Neural progenitor cell (in vitro differentiated cells): ENCODE measurements at regions not wholly inside any gene's neighbourhood (a gene's known extent, or its start where the extent isn't known, plus 50 kb on each side); places are given as distances from the start of the nearest gene placed in this dataset.

Experiments used
- DNase-seq: peaks from one replicate; pipeline ENCODE4 v3.0.0-alpha.2; 2016; ENCODE audit warnings: low spot score
- H2AFZ ChIP-seq: fragments of 200-600 bp; sonication (generic); replicated peaks from 2 replicates; pipeline ENCODE4 v1.6.1; 2016; ENCODE audit warnings: antibody characterized with exemption
- H3F3A ChIP-seq: fragments of 200-600 bp; sonication (generic); 2 replicates; pipeline ENCODE4 v1.6.1; 2016; ENCODE audit warnings: antibody characterized with exemption, low read depth
- H3K27ac ChIP-seq: fragments of 200-600 bp; sonication (generic); 2 replicates; pipeline ENCODE4 v1.5.1; 2016; ENCODE audit warnings: mild to moderate bottlenecking
- H3K27me3 ChIP-seq: fragments of 200-600 bp; sonication (generic); 2 replicates; pipeline ENCODE4 v1.6.1; 2016; ENCODE audit warnings: mild to moderate bottlenecking, moderate library complexity
- H3K36me3 ChIP-seq: fragments of 200-600 bp; sonication (generic); 2 replicates; pipeline ENCODE4 v1.5.1; 2016
- H3K4me1 ChIP-seq: fragments of 200-600 bp; sonication (generic); 2 replicates; pipeline ENCODE4 v1.6.1; 2016; ENCODE audit warnings: mixed run types
- H3K4me2 ChIP-seq: fragments of 200-600 bp; sonication (generic); 2 replicates; pipeline ENCODE4 v1.6.1; 2016
- H3K4me3 ChIP-seq: fragments of 200-600 bp; sonication (generic); 2 replicates; pipeline ENCODE4 v1.5.1; 2016
- H3K79me2 ChIP-seq: fragments of 200-600 bp; sonication (generic); 2 replicates; pipeline ENCODE4 v1.6.1; 2016; ENCODE audit warnings: low read depth
- H3K9ac ChIP-seq: fragments of 200-600 bp; sonication (generic); 2 replicates; pipeline ENCODE4 v1.6.1; 2016
- H3K9me3 ChIP-seq: fragments of 200-600 bp; sonication (generic); 2 replicates; pipeline ENCODE4 v1.5.1; 2016; ENCODE audit warnings: low read depth
- H4K20me1 ChIP-seq: fragments of 200-600 bp; sonication (generic); 2 replicates; pipeline ENCODE4 v1.6.1; 2016; ENCODE audit warnings: low read depth
- H3K27ac Mint-ChIP-seq: 3 replicates; pipeline ENCODE4 v1.8.0; 2021; ENCODE audit warnings: mixed read lengths
- H3K27me3 Mint-ChIP-seq: 2 replicates; pipeline ENCODE4 v1.8.0; 2022; ENCODE audit warnings: low read depth, mild to moderate bottlenecking, inconsistent platforms, moderate library complexity, mixed read lengths; ENCODE audit not compliant: insufficient read depth
- H3K36me3 Mint-ChIP-seq: 3 replicates; pipeline ENCODE4 v1.8.0; 2021; ENCODE audit warnings: mixed read lengths
- H3K4me1 Mint-ChIP-seq: 3 replicates; pipeline ENCODE4 v1.8.0; 2021; ENCODE audit warnings: mixed read lengths
- H3K4me3 Mint-ChIP-seq: 3 replicates; pipeline ENCODE4 v1.8.0; 2021; ENCODE audit warnings: mild to moderate bottlenecking, moderate library complexity, mixed read lengths
- H3K9me3 Mint-ChIP-seq: 3 replicates; pipeline ENCODE4 v1.8.0; 2020; ENCODE audit warnings: mixed read lengths
- EZH2 ChIP-seq: fragments of 200-600 bp; sonication (generic); IDR thresholded peaks from 2 replicates; pipeline ENCODE4 v1.6.1; 2017; ENCODE audit warnings: antibody characterized with exemption, mild to moderate bottlenecking, moderate library complexity
- EZH2phosphoT487 ChIP-seq: fragments of 200-600 bp; sonication (generic); IDR thresholded peaks from 2 replicates; pipeline ENCODE4 v1.6.1; 2017; ENCODE audit warnings: antibody characterized with exemption
- TF ChIP-seq, protein P1 (sequence below): fragments of 200-600 bp; sonication (generic); IDR thresholded peaks from 2 replicates; pipeline ENCODE4 v1.5.1; 2017; ENCODE audit warnings: antibody characterized with exemption, mild to moderate bottlenecking

DNA sequence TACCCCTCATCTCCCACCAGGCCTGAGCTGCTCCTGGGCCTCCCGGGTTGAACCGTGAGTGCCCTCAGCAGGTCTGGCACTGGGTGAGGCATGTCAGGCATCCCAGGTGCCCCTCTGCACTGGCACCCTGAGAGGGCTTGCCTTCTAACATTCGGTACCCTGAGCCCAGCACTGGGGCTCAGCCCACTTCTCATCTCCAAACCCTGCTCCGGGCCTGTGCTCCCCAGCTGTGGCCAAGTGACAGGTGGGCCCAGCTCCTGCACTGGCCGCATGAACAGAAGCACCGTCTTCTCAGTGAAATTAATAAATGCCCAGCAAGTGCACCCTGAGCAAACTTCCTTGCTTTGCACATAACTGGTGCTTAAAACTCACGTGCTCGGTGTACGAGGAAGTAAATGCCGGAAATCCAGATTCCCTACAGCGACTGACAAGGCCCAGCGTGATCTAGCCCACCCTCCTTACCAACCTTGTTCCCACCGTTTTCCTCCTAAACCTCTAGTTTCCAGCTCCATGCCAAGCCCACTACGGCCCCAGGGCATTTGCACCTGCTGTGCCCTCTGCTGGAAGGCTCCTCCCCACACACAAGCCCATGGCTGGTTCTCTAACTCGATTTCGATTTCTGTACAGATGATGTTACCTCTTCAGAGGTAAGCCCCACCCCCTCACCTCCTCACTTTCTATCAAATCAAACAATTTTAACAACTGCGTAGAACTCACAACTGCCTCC is 115.2 kb upstream of the NCOR2 start:
- no peaks in the 10 kb centered on the region for H3K36me3 ChIP-seq
- H3K4me2 ChIP-seq, result no peak overlapping the region
- H3K4me1 Mint-ChIP-seq, result peaks cover 60% of the 10 kb centered on the region
- no peak overlapping the region for H3K27ac ChIP-seq
- H3K9ac ChIP-seq, result no peak overlapping the region
- H3K4me3 ChIP-seq, result no peak overlapping the region
- no peaks in the 10 kb centered on the region for H3K9me3 ChIP-seq
- H3K27ac Mint-ChIP-seq, result no peak overlapping the region
- no peaks in the 10 kb centered on the region for H3K79me2 ChIP-seq
- TF ChIP-seq EZH2phosphoT487 (no peak), EZH2 (no peak)
- TF ChIP-seq, protein P1, sequence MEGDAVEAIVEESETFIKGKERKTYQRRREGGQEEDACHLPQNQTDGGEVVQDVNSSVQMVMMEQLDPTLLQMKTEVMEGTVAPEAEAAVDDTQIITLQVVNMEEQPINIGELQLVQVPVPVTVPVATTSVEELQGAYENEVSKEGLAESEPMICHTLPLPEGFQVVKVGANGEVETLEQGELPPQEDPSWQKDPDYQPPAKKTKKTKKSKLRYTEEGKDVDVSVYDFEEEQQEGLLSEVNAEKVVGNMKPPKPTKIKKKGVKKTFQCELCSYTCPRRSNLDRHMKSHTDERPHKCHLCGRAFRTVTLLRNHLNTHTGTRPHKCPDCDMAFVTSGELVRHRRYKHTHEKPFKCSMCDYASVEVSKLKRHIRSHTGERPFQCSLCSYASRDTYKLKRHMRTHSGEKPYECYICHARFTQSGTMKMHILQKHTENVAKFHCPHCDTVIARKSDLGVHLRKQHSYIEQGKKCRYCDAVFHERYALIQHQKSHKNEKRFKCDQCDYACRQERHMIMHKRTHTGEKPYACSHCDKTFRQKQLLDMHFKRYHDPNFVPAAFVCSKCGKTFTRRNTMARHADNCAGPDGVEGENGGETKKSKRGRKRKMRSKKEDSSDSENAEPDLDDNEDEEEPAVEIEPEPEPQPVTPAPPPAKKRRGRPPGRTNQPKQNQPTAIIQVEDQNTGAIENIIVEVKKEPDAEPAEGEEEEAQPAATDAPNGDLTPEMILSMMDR, result no peak
- H3K4me1 ChIP-seq, result peaks cover 21% of the 10 kb centered on the region
- no peaks in the 10 kb centered on the region for H3K36me3 Mint-ChIP-seq
- no peak for DNase-seq
- peaks cover 26% of the 10 kb centered on the region for H3K27me3 Mint-ChIP-seq
- H2AFZ ChIP-seq, result no peak overlapping the region
- H4K20me1 ChIP-seq, result no peaks in the 10 kb centered on the region
- H3K27me3 ChIP-seq, result no peaks in the 10 kb centered on the region
- H3K4me3 Mint-ChIP-seq, result peak overlapping the region; percentile 42
- H3F3A ChIP-seq, result peaks cover 26% of the 10 kb centered on the region
- H3K9me3 Mint-ChIP-seq, result no peaks in the 10 kb centered on the region

DNA sequence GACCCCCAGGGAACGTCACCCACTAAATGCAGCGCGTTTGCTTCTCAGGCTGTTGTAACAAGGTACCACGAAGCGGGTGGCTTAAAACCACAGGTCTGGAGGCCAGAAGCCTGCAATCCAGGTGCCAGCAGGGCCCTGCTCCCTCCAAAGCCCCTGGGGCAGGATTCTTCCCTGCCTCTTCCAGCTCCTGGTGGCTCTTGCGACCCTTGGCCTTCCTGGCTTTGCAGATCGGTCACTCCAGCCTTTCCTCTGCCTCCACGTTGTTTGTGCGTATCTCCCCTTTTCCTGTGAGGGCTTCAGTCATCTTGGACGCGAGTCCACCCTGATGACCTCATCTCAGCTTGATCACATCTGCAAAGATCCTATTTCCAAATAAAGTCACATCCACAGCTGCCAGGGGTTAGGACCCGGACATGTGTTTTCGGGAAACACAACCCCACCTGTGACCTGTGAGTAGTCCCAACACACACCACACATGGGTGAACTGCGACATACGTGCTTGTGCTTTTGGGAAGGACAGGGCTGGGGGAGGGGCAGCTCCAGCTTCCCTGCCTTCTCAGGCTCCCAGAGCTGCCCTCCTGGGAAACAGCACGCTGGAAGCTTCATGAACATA is 114.5 kb upstream of the NCOR2 start:
- Histone ChIP-seq H3K27ac (no peak overlapping the region), H2AFZ (no peak overlapping the region), H3K9ac (no peak overlapping the region), H3K36me3 (no peaks in the 10 kb centered on the region), H3K9me3 (no peaks in the 10 kb centered on the region), H3K4me2 (no peak overlapping the region), H4K20me1 (no peaks in the 10 kb centered on the region), H3K4me1 (peaks cover 20% of the 10 kb centered on the region), H3K4me3 (no peak overlapping the region), H3K79me2 (no peaks in the 10 kb centered on the region), H3K27me3 (no peaks in the 10 kb centered on the region), H3F3A (peaks cover 24% of the 10 kb centered on the region)
- no peak for DNase-seq
- peak overlapping the region; percentile 93 for H3K27ac Mint-ChIP-seq
- no peak for TF ChIP-seq EZH2phosphoT487
- TF ChIP-seq EZH2, result no peak
- TF ChIP-seq, protein P1, result no peak
- peaks cover 32% of the 10 kb centered on the region for H3K27me3 Mint-ChIP-seq
- H3K36me3 Mint-ChIP-seq, result no peaks in the 10 kb centered on the region
- peaks cover 60% of the 10 kb centered on the region for H3K4me1 Mint-ChIP-seq
- H3K9me3 Mint-ChIP-seq, result peaks cover 3% of the 10 kb centered on the region
- H3K4me3 Mint-ChIP-seq, result peak overlapping the region; percentile 39

DNA sequence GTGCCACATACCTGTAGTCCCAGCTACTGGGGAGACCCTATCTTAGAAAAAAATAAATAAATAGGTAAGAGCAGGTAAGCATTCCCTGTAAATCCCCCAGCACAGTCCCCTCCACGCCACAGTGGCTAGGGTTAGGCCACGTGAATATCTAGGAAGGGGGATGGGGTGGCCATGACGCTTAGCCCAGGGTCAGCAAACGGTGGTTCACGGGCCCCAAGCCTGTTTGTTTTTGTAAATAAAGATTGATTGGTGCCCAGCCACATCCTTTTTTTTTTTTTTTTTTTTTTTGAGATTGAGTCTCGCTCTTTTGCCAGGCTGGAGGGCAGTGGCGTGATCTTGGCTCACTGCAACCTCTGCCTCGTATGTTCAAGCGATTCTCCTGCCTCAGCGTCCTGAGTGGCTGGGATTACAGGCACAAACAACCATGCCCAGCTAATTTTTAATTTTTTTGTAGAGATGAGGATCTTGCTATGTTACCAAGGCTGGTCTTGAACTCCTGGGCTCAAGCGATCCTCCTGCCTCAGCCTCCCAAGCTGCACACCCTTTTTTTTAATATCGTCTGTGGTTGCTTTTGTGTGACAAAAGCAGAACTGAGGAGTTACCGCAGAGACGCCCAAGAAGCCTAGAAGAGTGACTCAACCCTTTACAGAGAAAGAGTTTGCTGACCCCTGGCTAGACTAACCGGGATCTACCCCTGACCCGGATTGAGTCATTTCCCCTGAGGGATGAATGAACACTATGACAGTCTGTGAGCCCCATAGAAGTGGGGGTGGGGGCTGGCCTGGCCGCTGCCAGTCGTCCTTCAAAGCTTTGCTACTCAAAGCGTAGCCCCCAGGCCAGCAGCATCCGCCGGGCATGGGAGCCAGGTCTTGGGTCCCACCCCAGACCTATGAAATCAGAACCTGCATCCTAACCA is 113.7 kb upstream of the NCOR2 start:
- H3K9ac ChIP-seq, result no peak overlapping the region
- no peaks in the 10 kb centered on the region for H3K36me3 Mint-ChIP-seq
- peaks cover 23% of the 10 kb centered on the region for H3F3A ChIP-seq
- no peaks in the 10 kb centered on the region for H3K27me3 ChIP-seq
- no peaks in the 10 kb centered on the region for H4K20me1 ChIP-seq
- H3K79me2 ChIP-seq, result no peaks in the 10 kb centered on the region
- no peaks in the 10 kb centered on the region for H3K36me3 ChIP-seq
- TF ChIP-seq EZH2phosphoT487 (no peak), EZH2 (no peak)
- TF ChIP-seq, protein P1, result peak; percentile 45
- H2AFZ ChIP-seq, result no peak overlapping the region
- peak overlapping the region; percentile 69 for H3K27ac Mint-ChIP-seq
- H3K4me3 Mint-ChIP-seq, result peak overlapping the region; percentile 33
- H3K27ac ChIP-seq, result no peak overlapping the region
- H3K9me3 Mint-ChIP-seq, result peaks cover 9% of the 10 kb centered on the region
- DNase-seq, result peak; percentile 63
- peaks cover 20% of the 10 kb centered on the region for H3K4me1 ChIP-seq
- H3K27me3 Mint-ChIP-seq, result peaks cover 39% of the 10 kb centered on the region
- H3K9me3 ChIP-seq, result no peaks in the 10 kb centered on the region
- H3K4me3 ChIP-seq, result no peak overlapping the region
- H3K4me2 ChIP-seq, result no peak overlapping the region
- H3K4me1 Mint-ChIP-seq, result peaks cover 67% of the 10 kb centered on the region
